Keratinocyte (primary cell): ENCODE measurements at regions not wholly inside any gene's neighbourhood (a gene's known extent, or its start where the extent isn't known, plus 50 kb on each side); places are given as distances from the start of the nearest gene placed in this dataset.

Experiments
- CTCF ChIP-seq, 3 experiments: IDR thresholded peaks in 1 of 3; conservative IDR thresholded peaks in 1 of 3; optimal IDR thresholded peaks in 1 of 3; 2 replicates in 2 of 3; 3 replicates in 1 of 3; pipeline versions ENCODE3 to v1.5.1; 2011; ENCODE audit warnings: low read length in 3 of 3, mild to moderate bottlenecking in 3 of 3, moderate library complexity in 2 of 3, control low read depth in 1 of 3, inconsistent platforms in 1 of 3; ENCODE audit not compliant: insufficient read depth in 2 of 3; ENCODE audit errors: extremely low read depth in 1 of 3
- EZH2 ChIP-seq: IDR thresholded peaks from one replicate; pipeline ENCODE4 v1.6.1; 2012; ENCODE audit warnings: inconsistent platforms, mild to moderate bottlenecking, low read length, moderate library complexity

DNA sequence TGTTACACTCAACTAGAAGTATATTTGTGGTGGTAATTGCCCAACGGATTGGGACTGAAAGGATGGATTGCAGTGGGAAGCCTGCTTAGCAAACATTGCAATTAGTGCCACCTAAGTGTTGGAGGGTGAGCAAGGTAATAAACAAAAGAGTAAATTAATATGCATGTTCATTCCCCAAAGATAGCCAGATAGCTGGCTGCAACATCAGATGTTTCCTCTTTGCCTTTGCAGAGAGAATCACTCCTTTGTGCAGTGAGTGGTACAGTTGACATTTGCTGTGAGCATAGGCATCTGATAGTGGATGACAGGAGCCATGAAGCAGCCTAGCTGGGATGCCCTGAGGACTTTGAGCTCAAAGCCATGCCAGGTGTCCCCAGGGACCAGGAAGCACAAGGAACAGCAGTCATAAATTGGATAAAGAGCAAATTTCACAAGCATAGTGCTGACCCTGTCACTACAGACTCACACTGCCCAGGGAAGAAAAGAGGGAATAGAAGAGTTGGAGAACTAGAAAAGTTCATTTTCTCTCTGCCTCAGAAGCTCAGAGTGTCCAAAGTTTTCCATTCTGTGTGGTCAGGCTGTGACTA, 336.1 kb upstream of the SLC30A5 start:
- TF ChIP-seq CTCF (optimal IDR thresholded peaks at IDR 0.05 in 1 of 3, IDR thresholded peaks at IDR 0.05 in 1 of 3, conservative IDR thresholded peaks at IDR 0.05 in 1 of 3; ENCODE audit: extremely low read depth in 1 of 3, insufficient read depth in 2 of 3, low read length in 3 of 3) (no peak), EZH2 (no peak)
